ENCODE measurements at regions not wholly inside any gene's neighbourhood (a gene's known extent, or its start where the extent isn't known, plus 50 kb on each side); places are given as distances from the start of the nearest gene placed in this dataset.

DNA sequence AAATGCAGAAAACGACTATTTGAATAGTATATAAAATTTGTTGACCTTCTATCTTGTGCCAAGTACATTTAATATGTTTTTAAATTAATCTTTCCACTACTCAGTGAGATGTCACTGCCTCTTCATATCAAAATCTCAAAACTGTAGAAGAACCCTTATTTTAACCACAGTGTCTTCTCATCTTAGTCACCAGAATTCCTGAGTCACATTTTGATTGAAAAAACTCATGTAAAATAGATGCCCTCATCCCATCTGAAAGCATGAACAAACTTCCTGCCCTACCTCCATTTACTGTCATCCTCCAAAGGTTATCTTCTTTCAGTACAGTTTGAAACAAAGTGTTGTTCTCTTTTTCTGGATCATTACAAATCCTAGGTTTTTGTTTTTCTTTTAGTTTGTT is 1215.4 kb downstream of the PCDH9 start:
- no peak overlapping the region for H4K91ac ChIP-seq (ENCODE audit: low read depth, low read length)
- no peaks in the 10 kb centered on the region for H3K4me1 ChIP-seq (ENCODE audit: control insufficient read depth in 1 of 2, insufficient read depth in 2 of 2, low read length in 2 of 2)
- no peak overlapping the region for H3K9ac ChIP-seq (ENCODE audit: low read length)
- H3K18ac ChIP-seq (ENCODE audit: low read length) = no peak overlapping the region
- no peak overlapping the region for H2AFZ ChIP-seq (ENCODE audit: insufficient read depth, low read length, poor library complexity)
- H2BK5ac ChIP-seq (ENCODE audit: low read depth, low read length, poor library complexity) = no peak overlapping the region
- no peak overlapping the region for H3K4me2 ChIP-seq (ENCODE audit: low read length)
- H3K4ac ChIP-seq (ENCODE audit: low read depth, low read length) = no peak overlapping the region
- H3K27me3 ChIP-seq (ENCODE audit: insufficient read depth, low read length) = no peaks in the 10 kb centered on the region
- no peak overlapping the region for H2AK5ac ChIP-seq (ENCODE audit: low read length)
- H3K79me2 ChIP-seq (ENCODE audit: control insufficient read depth, insufficient read depth, low read length, poor library complexity) = no peaks in the 10 kb centered on the region
- no CpG with 5 or more reads among the region's 1 CpG for WGBS (ENCODE audit: extremely low coverage, insufficient coverage, insufficient read length)
- H4K8ac ChIP-seq (ENCODE audit: low read depth, low read length) = no peak overlapping the region
- H3K79me1 ChIP-seq (ENCODE audit: low read length) = no peaks in the 10 kb centered on the region
- no peak overlapping the region for H2BK12ac ChIP-seq (ENCODE audit: low read length)
- no peak overlapping the region for H3K27ac ChIP-seq (ENCODE audit: low read depth, low read length)
- no peaks in the 10 kb centered on the region for H3K9me3 ChIP-seq (ENCODE audit: insufficient read depth, low read depth, low read length)
- H3K14ac ChIP-seq (ENCODE audit: low read length) = no peak overlapping the region
- no peaks in the 10 kb centered on the region for H3K36me3 ChIP-seq (ENCODE audit: control insufficient read depth in 1 of 2, insufficient read depth in 2 of 2, low read length in 2 of 2)
- DNase-seq = no peak
- no peak overlapping the region for H3K4me3 ChIP-seq (ENCODE audit: low read depth, low read length)
- H4K12ac ChIP-seq (ENCODE audit: low read depth, low read length) = no peak overlapping the region
- no peak overlapping the region for H2BK120ac ChIP-seq (ENCODE audit: insufficient read depth, low read length, poor library complexity)
- H3K23ac ChIP-seq (ENCODE audit: low read length) = no peak overlapping the region

DNA sequence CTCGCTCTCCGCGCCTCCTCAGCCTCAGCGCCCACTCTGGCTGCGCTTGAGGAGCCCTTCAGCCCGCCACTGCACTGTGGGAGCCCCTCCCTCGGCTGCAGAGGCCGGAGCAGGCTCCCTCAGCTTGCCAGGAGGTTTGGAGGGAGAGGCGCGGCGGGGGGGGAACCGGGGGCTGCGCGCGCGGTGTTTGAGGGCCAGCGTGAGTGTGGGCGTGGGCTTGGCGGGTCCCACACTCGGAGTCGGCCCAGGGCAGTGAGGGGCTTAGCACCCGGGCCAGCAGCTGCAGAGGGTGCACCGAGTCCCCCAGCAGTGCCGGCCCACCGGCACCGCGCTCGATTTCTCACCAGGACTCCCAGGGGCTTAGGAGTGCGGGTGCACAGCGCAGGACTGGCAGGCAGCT is 1220.9 kb downstream of the PCDH9 start:
- Histone ChIP-seq H3K9me3 (ENCODE audit: insufficient read depth, low read depth, low read length) (no peaks in the 10 kb centered on the region), H2BK120ac (ENCODE audit: insufficient read depth, low read length, poor library complexity) (no peak overlapping the region), H2AK5ac (ENCODE audit: low read length) (no peak overlapping the region), H3K4me1 (ENCODE audit: control insufficient read depth in 1 of 2, insufficient read depth in 2 of 2, low read length in 2 of 2) (no peaks in the 10 kb centered on the region), H3K27ac (ENCODE audit: low read depth, low read length) (no peak overlapping the region), H3K14ac (ENCODE audit: low read length) (no peak overlapping the region), H3K23ac (ENCODE audit: low read length) (no peak overlapping the region), H3K79me1 (ENCODE audit: low read length) (no peaks in the 10 kb centered on the region), H3K4me2 (ENCODE audit: low read length) (no peak overlapping the region), H3K4me3 (ENCODE audit: low read depth, low read length) (no peak overlapping the region), H3K4ac (ENCODE audit: low read depth, low read length) (no peak overlapping the region), H4K12ac (ENCODE audit: low read depth, low read length) (no peak overlapping the region), H2BK5ac (ENCODE audit: low read depth, low read length, poor library complexity) (no peak overlapping the region), H3K36me3 (ENCODE audit: control insufficient read depth in 1 of 2, insufficient read depth in 2 of 2, low read length in 2 of 2) (no peaks in the 10 kb centered on the region), H2AFZ (ENCODE audit: insufficient read depth, low read length, poor library complexity) (no peak overlapping the region), H3K79me2 (ENCODE audit: control insufficient read depth, insufficient read depth, low read length, poor library complexity) (no peaks in the 10 kb centered on the region), H3K27me3 (ENCODE audit: insufficient read depth, low read length) (no peaks in the 10 kb centered on the region), H2BK12ac (ENCODE audit: low read length) (no peak overlapping the region), H3K18ac (ENCODE audit: low read length) (no peak overlapping the region), H3K9ac (ENCODE audit: low read length) (no peak overlapping the region), H4K8ac (ENCODE audit: low read depth, low read length) (no peak overlapping the region), H4K91ac (ENCODE audit: low read depth, low read length) (no peak overlapping the region)
- no CpG with 5 or more reads among the region's 30 CpGs for WGBS (ENCODE audit: extremely low coverage, insufficient coverage, insufficient read length)
- DNase-seq = no peak

DNA sequence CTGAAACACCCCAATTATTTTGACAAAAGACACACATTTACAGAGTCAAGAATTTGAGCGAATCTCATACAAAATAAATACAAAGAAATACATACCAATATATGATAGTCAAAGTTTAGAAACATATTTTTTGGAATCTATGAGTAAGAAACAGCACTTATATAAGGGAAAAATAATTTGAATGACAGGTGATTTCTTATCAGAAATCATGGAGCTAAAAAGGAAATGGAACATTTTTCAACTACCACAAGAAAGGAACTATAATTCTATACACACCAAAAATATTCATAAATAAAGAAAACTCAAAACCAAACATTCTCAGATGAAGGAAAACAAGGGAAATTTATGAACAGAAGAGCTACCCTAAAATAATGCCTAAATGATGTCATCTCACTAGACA is 1226.6 kb downstream of the PCDH9 start:
- H2AFZ ChIP-seq (ENCODE audit: insufficient read depth, low read length, poor library complexity) = no peak overlapping the region
- H4K8ac ChIP-seq (ENCODE audit: low read depth, low read length) = no peak overlapping the region
- no peak overlapping the region for H2BK12ac ChIP-seq (ENCODE audit: low read length)
- no peak overlapping the region for H3K23ac ChIP-seq (ENCODE audit: low read length)
- no CpG with 5 or more reads among the region's 1 CpG for WGBS (ENCODE audit: extremely low coverage, insufficient coverage, insufficient read length)
- no peak overlapping the region for H3K4ac ChIP-seq (ENCODE audit: low read depth, low read length)
- H3K27ac ChIP-seq (ENCODE audit: low read depth, low read length) = no peak overlapping the region
- H3K27me3 ChIP-seq (ENCODE audit: insufficient read depth, low read length) = no peaks in the 10 kb centered on the region
- H3K4me1 ChIP-seq (ENCODE audit: control insufficient read depth in 1 of 2, insufficient read depth in 2 of 2, low read length in 2 of 2) = no peaks in the 10 kb centered on the region
- H2BK120ac ChIP-seq (ENCODE audit: insufficient read depth, low read length, poor library complexity) = no peak overlapping the region
- no peak overlapping the region for H3K18ac ChIP-seq (ENCODE audit: low read length)
- H3K9ac ChIP-seq (ENCODE audit: low read length) = no peak overlapping the region
- no peaks in the 10 kb centered on the region for H3K79me2 ChIP-seq (ENCODE audit: control insufficient read depth, insufficient read depth, low read length, poor library complexity)
- H3K9me3 ChIP-seq (ENCODE audit: insufficient read depth, low read depth, low read length) = no peaks in the 10 kb centered on the region
- DNase-seq = no peak
- no peaks in the 10 kb centered on the region for H3K79me1 ChIP-seq (ENCODE audit: low read length)
- H3K36me3 ChIP-seq (ENCODE audit: control insufficient read depth in 1 of 2, insufficient read depth in 2 of 2, low read length in 2 of 2) = no peaks in the 10 kb centered on the region
- no peak overlapping the region for H4K91ac ChIP-seq (ENCODE audit: low read depth, low read length)
- H4K12ac ChIP-seq (ENCODE audit: low read depth, low read length) = no peak overlapping the region
- no peak overlapping the region for H2AK5ac ChIP-seq (ENCODE audit: low read length)
- H3K4me3 ChIP-seq (ENCODE audit: low read depth, low read length) = no peak overlapping the region
- no peak overlapping the region for H2BK5ac ChIP-seq (ENCODE audit: low read depth, low read length, poor library complexity)
- H3K4me2 ChIP-seq (ENCODE audit: low read length) = no peak overlapping the region
- no peak overlapping the region for H3K14ac ChIP-seq (ENCODE audit: low read length)

DNA sequence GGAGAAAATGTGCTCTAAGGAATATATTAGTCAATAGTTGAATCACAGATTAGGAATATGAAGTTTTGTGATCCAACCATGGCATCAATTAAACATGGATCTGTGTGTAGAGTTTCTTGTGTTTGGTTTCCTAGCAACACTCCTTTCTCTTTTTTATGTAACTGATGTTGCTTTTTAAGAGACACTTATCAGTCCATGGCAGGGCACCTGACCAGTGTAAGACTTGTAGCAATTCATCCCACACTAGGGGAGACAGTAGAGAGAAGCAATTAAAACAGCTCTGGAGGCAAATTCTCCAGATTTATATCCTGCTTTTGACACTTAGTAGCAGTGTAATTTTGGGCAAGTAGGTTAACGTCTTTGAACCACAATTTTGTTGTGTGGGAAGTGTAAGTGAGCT is 1229.0 kb downstream of the PCDH9 start:
- no peak overlapping the region for H4K91ac ChIP-seq (ENCODE audit: low read depth, low read length)
- no peak overlapping the region for H3K4me2 ChIP-seq (ENCODE audit: low read length)
- no peak overlapping the region for H2BK120ac ChIP-seq (ENCODE audit: insufficient read depth, low read length, poor library complexity)
- DNase-seq = no peak
- H3K27me3 ChIP-seq (ENCODE audit: insufficient read depth, low read length) = no peaks in the 10 kb centered on the region
- no peak overlapping the region for H3K27ac ChIP-seq (ENCODE audit: low read depth, low read length)
- WGBS (ENCODE audit: extremely low coverage, insufficient coverage, insufficient read length) = no CpG with 5 or more reads among the region's 1 CpG
- H3K79me2 ChIP-seq (ENCODE audit: control insufficient read depth, insufficient read depth, low read length, poor library complexity) = no peaks in the 10 kb centered on the region
- H2BK5ac ChIP-seq (ENCODE audit: low read depth, low read length, poor library complexity) = no peak overlapping the region
- no peak overlapping the region for H3K4me3 ChIP-seq (ENCODE audit: low read depth, low read length)
- no peak overlapping the region for H2AK5ac ChIP-seq (ENCODE audit: low read length)
- no peak overlapping the region for H2AFZ ChIP-seq (ENCODE audit: insufficient read depth, low read length, poor library complexity)
- H4K8ac ChIP-seq (ENCODE audit: low read depth, low read length) = no peak overlapping the region
- H3K4ac ChIP-seq (ENCODE audit: low read depth, low read length) = no peak overlapping the region
- H3K23ac ChIP-seq (ENCODE audit: low read length) = no peak overlapping the region
- H3K9ac ChIP-seq (ENCODE audit: low read length) = no peak overlapping the region
- no peaks in the 10 kb centered on the region for H3K79me1 ChIP-seq (ENCODE audit: low read length)
- H4K12ac ChIP-seq (ENCODE audit: low read depth, low read length) = no peak overlapping the region
- H3K4me1 ChIP-seq (ENCODE audit: control insufficient read depth in 1 of 2, insufficient read depth in 2 of 2, low read length in 2 of 2) = no peaks in the 10 kb centered on the region
- H2BK12ac ChIP-seq (ENCODE audit: low read length) = no peak overlapping the region
- no peaks in the 10 kb centered on the region for H3K9me3 ChIP-seq (ENCODE audit: insufficient read depth, low read depth, low read length)
- H3K36me3 ChIP-seq (ENCODE audit: control insufficient read depth in 1 of 2, insufficient read depth in 2 of 2, low read length in 2 of 2) = no peaks in the 10 kb centered on the region
- H3K14ac ChIP-seq (ENCODE audit: low read length) = no peak overlapping the region
- no peak overlapping the region for H3K18ac ChIP-seq (ENCODE audit: low read length)
